Muscle layer of colon (tissue), 2 donors: ENCODE measurements at regions not wholly inside any gene's neighbourhood (a gene's known extent, or its start where the extent isn't known, plus 50 kb on each side); places are given as distances from the start of the nearest gene placed in this dataset.

Experiments used
- H3K27ac ChIP-seq: one replicate; pipeline ENCODE4 v1.7.0; 2013; ENCODE audit warnings: low read depth, mild to moderate bottlenecking, low read length, moderate library complexity
- H3K27me3 ChIP-seq, 2 donors: one replicate each; pipeline ENCODE4 v1.7.0; 2013; ENCODE audit warnings: low read length in 2 of 2, mild to moderate bottlenecking in 2 of 2; ENCODE audit not compliant: insufficient read depth in 2 of 2, control insufficient read depth in 1 of 2
- H3K36me3 ChIP-seq: one replicate; pipeline ENCODE4 v1.7.0; 2013; ENCODE audit warnings: mild to moderate bottlenecking, low read length; ENCODE audit not compliant: insufficient read depth
- H3K4me1 ChIP-seq: one replicate; pipeline ENCODE4 v1.7.0; 2013; ENCODE audit warnings: mild to moderate bottlenecking, low read length; ENCODE audit not compliant: insufficient read depth
- H3K4me3 ChIP-seq, 2 donors: one replicate each; pipeline ENCODE4 v1.7.0; 2013; ENCODE audit warnings: low read length in 2 of 2, low read depth in 1 of 2, mild to moderate bottlenecking in 1 of 2, moderate library complexity in 1 of 2
- H3K9ac ChIP-seq: one replicate; pipeline ENCODE4 v1.7.0; 2013; ENCODE audit warnings: low read length
- H3K9me3 ChIP-seq: one replicate; pipeline ENCODE4 v1.7.0; 2013; ENCODE audit warnings: mild to moderate bottlenecking, low read length
- donor health status: abdominal sarcoma.
- donor health status: Adenocarcinoma of cecum.

DNA sequence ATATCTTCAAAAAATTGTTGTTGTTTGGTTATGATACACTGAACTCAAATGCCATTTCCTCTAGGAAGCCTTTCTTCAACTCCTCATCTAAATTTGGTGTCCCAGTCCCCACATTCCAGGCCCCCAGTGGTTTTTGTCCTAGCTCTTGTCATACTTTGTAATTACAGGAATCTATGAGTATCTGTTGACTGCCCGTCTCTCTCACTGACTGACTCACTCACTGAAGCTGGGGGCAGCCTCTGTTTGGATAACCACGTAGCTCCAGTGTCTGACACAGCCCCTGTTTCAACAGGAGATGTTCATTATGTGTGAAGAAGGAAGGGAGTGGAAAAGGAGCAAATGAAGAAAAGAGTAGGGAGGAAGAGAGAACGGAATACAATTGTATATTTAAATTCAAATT, 284.1 kb upstream of the TENM3 start:
- Histone ChIP-seq H3K4me3 (no peak overlapping the region), H3K9me3 (no peaks in the 10 kb centered on the region), H3K9ac (no peak overlapping the region), H3K27ac (no peak overlapping the region), H3K36me3 (no peaks in the 10 kb centered on the region), H3K4me1 (no peaks in the 10 kb centered on the region), H3K27me3 (no peaks in the 10 kb centered on the region)

DNA sequence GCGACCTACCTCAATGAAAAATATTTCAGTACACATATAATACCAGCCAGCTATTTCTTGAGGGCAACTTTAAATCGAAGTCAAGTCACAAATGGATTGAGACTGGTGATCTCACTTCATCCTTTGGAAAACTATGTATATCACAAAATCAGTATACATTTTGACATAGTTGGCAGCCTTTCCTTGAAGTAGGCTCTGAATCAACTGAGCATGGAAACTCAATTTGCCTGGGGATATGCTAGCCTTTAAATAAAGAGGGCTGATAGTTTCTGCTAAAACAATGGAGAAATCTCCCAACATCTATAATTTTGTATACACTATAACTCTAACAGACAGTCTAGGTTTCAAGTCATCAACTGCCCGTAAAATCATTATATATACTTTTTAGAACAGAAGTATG, 282.8 kb upstream of the TENM3 start:
- H3K9ac ChIP-seq, result no peak overlapping the region
- H3K4me1 ChIP-seq, result no peaks in the 10 kb centered on the region
- H3K9me3 ChIP-seq, result no peaks in the 10 kb centered on the region
- no peak overlapping the region for H3K4me3 ChIP-seq
- no peaks in the 10 kb centered on the region for H3K36me3 ChIP-seq
- H3K27ac ChIP-seq, result no peak overlapping the region
- no peaks in the 10 kb centered on the region for H3K27me3 ChIP-seq

GRCh38 chr4:181962321-181962720, 280.9 kb upstream of the TENM3 start:
- no peak overlapping the region for H3K4me3 ChIP-seq
- H3K9me3 ChIP-seq, result no peaks in the 10 kb centered on the region
- no peaks in the 10 kb centered on the region for H3K4me1 ChIP-seq
- no peak overlapping the region for H3K27ac ChIP-seq
- no peak overlapping the region for H3K9ac ChIP-seq
- H3K27me3 ChIP-seq, result no peaks in the 10 kb centered on the region
- H3K36me3 ChIP-seq, result no peaks in the 10 kb centered on the region

GRCh38 chr4:181964731-181965130, 278.5 kb upstream of the TENM3 start:
- no peaks in the 10 kb centered on the region for H3K4me1 ChIP-seq
- H3K9me3 ChIP-seq, result no peaks in the 10 kb centered on the region
- no peaks in the 10 kb centered on the region for H3K27me3 ChIP-seq
- H3K9ac ChIP-seq, result no peak overlapping the region
- no peak overlapping the region for H3K27ac ChIP-seq
- no peak overlapping the region for H3K4me3 ChIP-seq
- H3K36me3 ChIP-seq, result no peaks in the 10 kb centered on the region

GRCh38 chr4:181966104-181966551, 277.1 kb upstream of the TENM3 start:
- H3K36me3 ChIP-seq, result no peaks in the 10 kb centered on the region
- H3K9me3 ChIP-seq, result no peaks in the 10 kb centered on the region
- H3K4me1 ChIP-seq, result no peaks in the 10 kb centered on the region
- no peak overlapping the region for H3K4me3 ChIP-seq
- no peak overlapping the region for H3K27ac ChIP-seq
- no peaks in the 10 kb centered on the region for H3K27me3 ChIP-seq
- no peak overlapping the region for H3K9ac ChIP-seq

GRCh38 chr4:181967401-181967800, 275.8 kb upstream of the TENM3 start:
- no peaks in the 10 kb centered on the region for H3K27me3 ChIP-seq
- no peak overlapping the region for H3K9ac ChIP-seq
- H3K36me3 ChIP-seq, result no peaks in the 10 kb centered on the region
- no peak overlapping the region for H3K27ac ChIP-seq
- no peaks in the 10 kb centered on the region for H3K9me3 ChIP-seq
- no peak overlapping the region for H3K4me3 ChIP-seq
- H3K4me1 ChIP-seq, result no peaks in the 10 kb centered on the region

- no peaks in the 10 kb centered on the region for H3K9me3 ChIP-seq
- no peaks in the 10 kb centered on the region for H3K36me3 ChIP-seq
- no peak overlapping the region for H3K4me3 ChIP-seq
- no peak overlapping the region for H3K9ac ChIP-seq
- no peaks in the 10 kb centered on the region for H3K27me3 ChIP-seq
- H3K27ac ChIP-seq, result no peak overlapping the region
- no peaks in the 10 kb centered on the region for H3K4me1 ChIP-seq
Observed at GRCh38 chr4:181968371-181968770, 274.8 kb upstream of the TENM3 start.

DNA sequence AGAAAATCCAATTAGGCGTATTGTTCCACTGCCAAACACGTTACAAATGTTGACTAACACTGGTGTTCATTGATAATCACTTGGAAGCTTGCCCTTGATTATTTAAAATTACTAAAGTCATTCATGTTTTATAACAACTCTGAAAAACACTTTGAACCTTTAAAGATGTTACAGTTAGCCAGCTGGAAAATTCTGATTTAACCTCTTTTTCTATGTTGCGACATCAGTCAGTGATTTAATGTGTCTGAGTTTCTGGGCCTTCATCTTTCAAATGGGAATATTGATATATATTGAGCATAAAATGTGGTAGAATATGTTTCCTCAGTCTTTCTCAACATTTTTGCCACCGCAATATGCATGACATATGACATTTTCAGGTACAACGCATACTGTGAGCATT, 274.1 kb upstream of the TENM3 start:
- Histone ChIP-seq H3K36me3 (no peaks in the 10 kb centered on the region), H3K27me3 (no peaks in the 10 kb centered on the region), H3K9me3 (no peaks in the 10 kb centered on the region), H3K4me1 (no peaks in the 10 kb centered on the region), H3K4me3 (no peak overlapping the region), H3K9ac (no peak overlapping the region), H3K27ac (no peak overlapping the region)

GRCh38 chr4:181970366-181970765, 272.8 kb upstream of the TENM3 start:
- Histone ChIP-seq H3K36me3 (no peaks in the 10 kb centered on the region), H3K9ac (no peak overlapping the region), H3K27me3 (no peaks in the 10 kb centered on the region), H3K4me3 (no peak overlapping the region), H3K4me1 (no peaks in the 10 kb centered on the region), H3K27ac (no peak overlapping the region), H3K9me3 (no peaks in the 10 kb centered on the region)

DNA sequence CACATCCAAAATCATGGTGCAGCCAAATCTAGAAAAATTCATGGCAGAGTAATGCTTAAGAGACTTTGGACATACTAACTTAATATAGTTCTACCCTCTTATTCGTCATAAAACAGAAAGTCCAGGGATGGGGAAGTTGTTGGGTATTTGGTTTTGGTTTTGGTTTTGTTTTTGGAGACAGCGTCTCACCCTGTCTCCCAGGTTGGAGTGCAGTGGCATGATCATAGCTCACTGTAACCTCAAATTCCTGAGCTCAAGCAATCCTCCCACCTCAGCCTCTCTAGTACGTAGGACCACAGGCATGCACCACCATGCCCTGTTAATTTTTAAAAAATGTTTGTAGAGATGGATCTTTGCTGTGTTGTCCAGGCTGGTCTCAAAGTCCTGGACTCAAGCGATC, 271.8 kb upstream of the TENM3 start:
- Histone ChIP-seq H3K9me3 (no peaks in the 10 kb centered on the region), H3K36me3 (no peaks in the 10 kb centered on the region), H3K27ac (no peak overlapping the region), H3K4me1 (no peaks in the 10 kb centered on the region), H3K9ac (no peak overlapping the region), H3K4me3 (no peak overlapping the region), H3K27me3 (no peaks in the 10 kb centered on the region)

- Histone ChIP-seq H3K9me3 (no peaks in the 10 kb centered on the region), H3K4me1 (no peaks in the 10 kb centered on the region), H3K36me3 (no peaks in the 10 kb centered on the region), H3K27me3 (no peaks in the 10 kb centered on the region), H3K9ac (no peak overlapping the region), H3K27ac (no peak overlapping the region), H3K4me3 (no peak overlapping the region)
Observed at GRCh38 chr4:181971973-181972372, 271.2 kb upstream of the TENM3 start.

DNA sequence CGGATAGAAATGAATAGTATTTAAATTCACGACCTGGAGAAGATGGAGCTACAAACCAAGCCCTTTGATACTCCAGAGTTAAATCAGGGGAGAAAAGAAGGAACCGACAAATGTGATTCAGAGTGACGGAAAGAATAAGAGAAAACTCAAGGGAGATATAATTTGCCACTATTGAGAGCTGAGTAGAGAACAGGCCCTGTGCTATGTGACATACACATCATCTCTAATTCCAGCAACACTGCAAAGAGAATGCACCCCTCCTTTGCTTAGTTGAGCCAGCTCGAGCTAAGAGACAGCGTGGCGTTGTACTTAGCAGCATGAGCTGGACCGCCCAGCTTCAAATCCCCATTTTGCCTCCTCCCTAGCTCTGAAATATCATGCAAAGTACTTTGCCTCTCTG, 266.4 kb upstream of the TENM3 start:
- H3K9me3 ChIP-seq, result no peaks in the 10 kb centered on the region
- H3K27me3 ChIP-seq, result no peaks in the 10 kb centered on the region
- H3K4me3 ChIP-seq, result no peak overlapping the region
- no peaks in the 10 kb centered on the region for H3K4me1 ChIP-seq
- no peak overlapping the region for H3K27ac ChIP-seq
- H3K36me3 ChIP-seq, result no peaks in the 10 kb centered on the region
- no peak overlapping the region for H3K9ac ChIP-seq
